ENCODE measurements at regions not wholly inside any gene's neighbourhood (a gene's known extent, or its start where the extent isn't known, plus 50 kb on each side); places are given as distances from the start of the nearest gene placed in this dataset.

DNA sequence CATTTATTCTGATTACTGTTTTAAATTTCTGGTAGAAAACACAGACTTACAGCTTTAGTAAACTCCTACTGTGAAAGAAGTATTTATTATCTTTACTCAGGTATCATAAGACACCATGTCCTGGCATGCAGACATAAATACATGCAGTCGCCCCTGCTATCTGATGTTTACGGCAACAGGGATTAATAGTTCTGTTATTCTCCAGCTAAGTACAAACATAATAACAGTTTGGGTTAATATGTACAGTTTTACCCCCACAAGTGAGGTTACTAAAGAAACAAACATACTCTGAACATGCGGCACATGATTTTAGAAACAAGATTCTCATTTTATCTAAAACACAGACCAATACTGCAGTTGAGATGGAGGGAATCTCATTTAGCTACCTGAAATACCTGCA, 170.8 kb downstream of the ABCA8 start:
- no peak for TF ChIP-seq POLR2AphosphoS5 (IDR thresholded peaks at IDR 0.05; ENCODE audit: low read depth, low read length)
- TF ChIP-seq, protein P1, sequence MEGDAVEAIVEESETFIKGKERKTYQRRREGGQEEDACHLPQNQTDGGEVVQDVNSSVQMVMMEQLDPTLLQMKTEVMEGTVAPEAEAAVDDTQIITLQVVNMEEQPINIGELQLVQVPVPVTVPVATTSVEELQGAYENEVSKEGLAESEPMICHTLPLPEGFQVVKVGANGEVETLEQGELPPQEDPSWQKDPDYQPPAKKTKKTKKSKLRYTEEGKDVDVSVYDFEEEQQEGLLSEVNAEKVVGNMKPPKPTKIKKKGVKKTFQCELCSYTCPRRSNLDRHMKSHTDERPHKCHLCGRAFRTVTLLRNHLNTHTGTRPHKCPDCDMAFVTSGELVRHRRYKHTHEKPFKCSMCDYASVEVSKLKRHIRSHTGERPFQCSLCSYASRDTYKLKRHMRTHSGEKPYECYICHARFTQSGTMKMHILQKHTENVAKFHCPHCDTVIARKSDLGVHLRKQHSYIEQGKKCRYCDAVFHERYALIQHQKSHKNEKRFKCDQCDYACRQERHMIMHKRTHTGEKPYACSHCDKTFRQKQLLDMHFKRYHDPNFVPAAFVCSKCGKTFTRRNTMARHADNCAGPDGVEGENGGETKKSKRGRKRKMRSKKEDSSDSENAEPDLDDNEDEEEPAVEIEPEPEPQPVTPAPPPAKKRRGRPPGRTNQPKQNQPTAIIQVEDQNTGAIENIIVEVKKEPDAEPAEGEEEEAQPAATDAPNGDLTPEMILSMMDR (IDR thresholded peaks at IDR 0.05) = no peak
- TF ChIP-seq, protein P2, sequence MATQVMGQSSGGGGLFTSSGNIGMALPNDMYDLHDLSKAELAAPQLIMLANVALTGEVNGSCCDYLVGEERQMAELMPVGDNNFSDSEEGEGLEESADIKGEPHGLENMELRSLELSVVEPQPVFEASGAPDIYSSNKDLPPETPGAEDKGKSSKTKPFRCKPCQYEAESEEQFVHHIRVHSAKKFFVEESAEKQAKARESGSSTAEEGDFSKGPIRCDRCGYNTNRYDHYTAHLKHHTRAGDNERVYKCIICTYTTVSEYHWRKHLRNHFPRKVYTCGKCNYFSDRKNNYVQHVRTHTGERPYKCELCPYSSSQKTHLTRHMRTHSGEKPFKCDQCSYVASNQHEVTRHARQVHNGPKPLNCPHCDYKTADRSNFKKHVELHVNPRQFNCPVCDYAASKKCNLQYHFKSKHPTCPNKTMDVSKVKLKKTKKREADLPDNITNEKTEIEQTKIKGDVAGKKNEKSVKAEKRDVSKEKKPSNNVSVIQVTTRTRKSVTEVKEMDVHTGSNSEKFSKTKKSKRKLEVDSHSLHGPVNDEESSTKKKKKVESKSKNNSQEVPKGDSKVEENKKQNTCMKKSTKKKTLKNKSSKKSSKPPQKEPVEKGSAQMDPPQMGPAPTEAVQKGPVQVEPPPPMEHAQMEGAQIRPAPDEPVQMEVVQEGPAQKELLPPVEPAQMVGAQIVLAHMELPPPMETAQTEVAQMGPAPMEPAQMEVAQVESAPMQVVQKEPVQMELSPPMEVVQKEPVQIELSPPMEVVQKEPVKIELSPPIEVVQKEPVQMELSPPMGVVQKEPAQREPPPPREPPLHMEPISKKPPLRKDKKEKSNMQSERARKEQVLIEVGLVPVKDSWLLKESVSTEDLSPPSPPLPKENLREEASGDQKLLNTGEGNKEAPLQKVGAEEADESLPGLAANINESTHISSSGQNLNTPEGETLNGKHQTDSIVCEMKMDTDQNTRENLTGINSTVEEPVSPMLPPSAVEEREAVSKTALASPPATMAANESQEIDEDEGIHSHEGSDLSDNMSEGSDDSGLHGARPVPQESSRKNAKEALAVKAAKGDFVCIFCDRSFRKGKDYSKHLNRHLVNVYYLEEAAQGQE (IDR thresholded peaks at IDR 0.05; ENCODE audit: insufficient read depth in 1 of 2, low read depth in 2 of 2, low read length in 1 of 2) = no peak
- TF ChIP-seq SIN3A (IDR thresholded peaks at IDR 0.05; ENCODE audit: borderline replicate concordance, insufficient read depth, low read depth, low read length) = no peak
